GM18861 (cell line): ENCODE measurements at regions not wholly inside any gene's neighbourhood (a gene's known extent, or its start where the extent isn't known, plus 50 kb on each side); places are given as distances from the start of the nearest gene placed in this dataset.

Experiments used
- ATAC-seq: cut with Tn5 transposase; IDR thresholded peaks from one replicate; pipeline ENCODE4 v1.9.1; 2021; ENCODE audit not compliant: unreplicated experiment

GRCh38 chr12:28876196-28876798 is 272.8 kb upstream of the FAR2 start:
- ATAC-seq = no peak

DNA sequence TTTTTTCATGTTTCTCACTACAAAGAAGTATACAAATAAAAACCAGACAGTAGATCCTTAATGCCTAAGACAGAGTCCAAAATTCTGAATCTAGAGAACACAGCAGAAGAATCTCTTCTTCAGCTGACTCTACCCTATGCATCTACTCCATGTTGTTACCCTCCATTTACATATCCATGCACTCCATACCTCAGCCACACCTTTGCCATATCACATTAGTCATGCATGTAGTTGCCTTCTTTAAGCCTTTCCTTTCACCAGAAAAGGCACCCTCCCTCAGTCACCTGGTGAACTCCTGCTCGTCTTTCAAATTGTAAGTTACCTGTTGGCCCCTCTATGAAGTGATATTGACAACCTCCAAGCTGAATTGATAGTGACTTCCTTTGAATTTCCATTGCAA is 271.2 kb upstream of the FAR2 start:
- no peak for ATAC-seq

- no peak for ATAC-seq
These were observed 270.4 kb upstream of the FAR2 start for GRCh38 chr12:28878629-28879028.

GRCh38 chr12:28879379-28879778 is 269.7 kb upstream of the FAR2 start:
- ATAC-seq = peak; percentile 75

- ATAC-seq = no peak
These were observed 266.6 kb upstream of the FAR2 start for GRCh38 chr12:28882444-28882843.

GRCh38 chr12:28883406-28883997 is 265.6 kb upstream of the FAR2 start:
- no peak for ATAC-seq

DNA sequence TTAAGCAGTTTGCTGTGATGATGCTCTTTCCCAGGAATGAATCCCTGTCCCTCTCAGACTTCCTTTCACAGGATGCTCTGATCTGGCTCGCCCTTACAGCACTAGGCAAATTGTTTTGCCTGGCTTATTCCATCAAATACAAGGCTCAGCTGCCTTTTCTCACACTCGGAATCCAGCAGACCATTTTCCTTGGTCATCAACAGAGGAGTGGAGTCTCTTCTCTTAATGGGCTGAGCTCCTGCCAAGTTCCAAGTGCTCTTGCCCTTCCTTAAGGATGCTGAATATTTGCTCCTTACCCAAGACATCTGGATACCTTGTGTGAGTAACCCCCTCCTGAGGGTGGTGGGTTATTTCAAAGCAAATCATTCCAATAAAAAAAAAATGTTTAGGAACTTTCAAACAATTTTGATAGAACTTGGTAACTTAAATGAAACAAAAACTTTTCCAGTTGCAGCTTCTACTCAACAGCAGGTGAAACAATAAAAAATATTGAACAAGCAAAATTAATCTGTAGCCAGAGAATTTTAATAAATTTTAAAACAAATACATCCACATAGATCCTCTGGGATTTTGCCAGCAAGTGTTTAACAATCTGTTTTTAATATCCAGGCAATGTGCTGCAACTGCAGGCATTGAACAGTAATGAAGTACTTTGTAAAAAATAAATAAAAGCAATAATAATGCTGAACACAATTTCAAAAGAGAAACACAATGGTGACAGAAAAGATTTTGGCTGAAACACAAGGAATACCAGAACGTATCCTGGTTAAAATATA is 264.0 kb upstream of the FAR2 start:
- no peak for ATAC-seq

DNA sequence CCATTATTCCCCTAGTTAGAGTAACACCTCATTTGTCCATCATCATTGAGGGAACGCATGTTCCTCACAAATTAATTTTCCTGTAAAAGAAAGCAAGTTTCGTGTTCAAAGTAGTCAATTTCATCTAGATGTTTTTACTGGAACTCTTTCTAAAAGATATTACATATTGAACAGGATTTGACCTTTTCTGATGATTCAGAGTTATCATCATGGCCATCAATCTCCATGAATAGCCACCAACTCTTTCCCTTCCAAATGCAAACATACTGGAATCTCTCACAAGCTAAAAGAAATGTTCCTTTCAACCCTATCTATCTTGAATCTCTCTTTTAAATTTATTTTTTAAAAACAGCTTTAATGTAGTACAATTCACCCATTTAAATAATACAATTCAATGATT is 263.1 kb upstream of the FAR2 start:
- ATAC-seq = no peak

GRCh38 chr12:28887461-28887990 is 261.6 kb upstream of the FAR2 start:
- no peak for ATAC-seq

DNA sequence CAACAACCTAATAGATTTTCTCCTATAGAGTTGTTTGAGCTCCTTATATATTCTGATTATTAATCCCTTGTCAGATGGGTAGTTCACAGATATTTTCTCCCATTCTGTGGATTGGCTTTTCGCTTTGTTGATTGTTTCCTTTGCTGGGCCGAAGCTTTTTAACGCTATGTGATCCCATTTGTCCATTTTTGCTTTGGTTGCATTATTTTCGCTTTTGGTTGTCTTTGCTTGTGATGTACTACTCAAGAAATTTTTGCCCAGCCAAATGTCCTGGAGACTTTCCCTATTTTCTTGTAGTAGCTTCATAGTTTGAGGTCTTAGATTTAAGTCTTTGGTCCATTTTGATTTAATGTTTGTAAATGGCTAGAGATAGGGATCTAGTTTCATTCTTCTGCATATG is 258.4 kb upstream of the FAR2 start:
- ATAC-seq = no peak

GRCh38 chr12:28891126-28891525 is 258.0 kb upstream of the FAR2 start:
- no peak for ATAC-seq

DNA sequence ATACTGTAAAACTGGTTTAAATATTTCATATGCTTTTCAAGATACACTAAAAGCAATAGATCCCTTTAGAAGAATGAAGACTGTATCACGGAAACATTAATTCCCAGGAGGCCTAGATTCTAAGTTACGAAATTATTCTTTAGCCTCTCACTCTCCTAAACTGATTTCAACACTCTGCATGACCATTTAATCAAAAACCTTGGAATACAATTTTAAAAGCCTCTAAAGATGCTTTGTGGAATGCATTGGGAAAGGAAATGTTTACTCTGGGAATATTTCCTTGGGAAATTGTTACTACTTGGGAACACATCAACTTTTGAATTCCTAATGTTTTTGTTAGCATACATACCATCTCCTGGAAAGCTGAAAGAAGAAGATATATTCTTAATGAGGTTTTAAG is 255.7 kb upstream of the FAR2 start:
- ATAC-seq = no peak

DNA sequence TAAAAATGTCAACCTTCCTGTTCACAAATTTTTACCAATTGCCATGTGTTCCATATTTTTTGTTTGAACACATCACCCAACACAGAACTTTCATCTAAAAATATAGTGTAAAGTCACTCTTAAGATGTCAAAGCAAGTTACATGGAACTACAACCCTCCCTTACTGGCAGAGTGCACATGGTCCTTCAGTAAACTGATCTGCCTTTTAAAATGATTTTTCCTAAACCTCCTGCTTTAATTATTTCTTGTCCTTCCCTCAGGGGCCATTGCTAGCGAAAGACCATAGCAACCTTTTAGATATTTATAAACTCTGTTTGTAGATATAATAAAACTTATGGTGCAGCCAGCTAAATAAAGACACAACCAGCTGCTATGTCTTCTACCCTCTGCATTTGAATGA is 255.2 kb upstream of the FAR2 start:
- ATAC-seq = no peak

DNA sequence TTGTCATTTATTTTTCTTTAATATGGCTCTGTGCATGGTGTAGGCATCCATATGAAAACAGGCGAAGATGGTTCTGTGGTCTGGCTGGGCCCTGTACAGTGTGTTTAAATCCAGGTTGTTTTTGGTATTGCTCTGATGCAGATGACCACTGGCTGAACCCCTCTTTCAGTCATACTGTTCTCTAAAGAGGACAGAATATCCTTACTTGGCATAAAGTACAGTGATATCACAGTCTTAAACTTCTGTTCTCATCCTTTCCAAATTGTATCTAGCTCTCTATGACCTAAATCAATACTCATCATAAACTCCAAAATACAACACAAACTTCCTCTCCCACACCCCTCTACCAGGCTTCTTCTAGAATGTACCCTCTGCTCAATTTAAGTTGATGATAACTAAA is 252.7 kb upstream of the FAR2 start:
- no peak for ATAC-seq

DNA sequence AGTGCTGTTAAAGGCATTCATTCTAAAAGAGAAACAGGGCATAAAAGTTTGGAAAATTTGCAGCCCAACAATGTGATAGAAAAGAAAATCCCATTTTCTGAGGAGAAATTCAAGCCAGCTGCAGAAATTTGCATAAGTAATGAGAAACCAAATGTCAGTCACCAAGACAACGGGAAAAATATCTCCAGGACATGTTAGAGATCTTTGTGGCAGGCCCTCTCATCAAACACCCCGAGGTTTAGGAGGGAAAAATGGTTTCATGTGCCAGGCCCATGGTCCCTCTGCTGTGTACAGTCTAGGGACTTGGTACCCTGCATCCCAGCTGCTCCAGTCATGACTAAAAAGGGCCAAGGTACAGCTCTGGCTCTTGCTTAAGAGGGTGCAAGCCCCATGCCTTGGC is 251.0 kb upstream of the FAR2 start:
- ATAC-seq = no peak

DNA sequence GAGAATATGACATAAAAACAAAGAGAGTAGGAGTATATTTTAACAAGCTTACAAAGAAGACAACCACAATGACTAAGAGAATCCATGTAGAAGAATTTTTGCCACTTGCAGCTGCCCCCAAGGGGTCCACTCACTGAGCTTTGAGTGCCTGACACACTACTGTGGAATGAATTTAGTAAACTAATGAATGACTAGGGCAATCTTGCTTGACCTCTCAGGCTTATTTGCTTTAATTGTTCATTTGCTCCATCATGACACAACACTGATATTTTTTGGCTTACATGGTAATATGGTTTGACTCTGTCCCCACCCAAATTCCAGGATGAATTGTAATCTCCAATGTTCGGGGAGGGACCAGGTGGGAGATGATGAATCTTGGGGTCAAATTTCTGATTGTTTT is 249.1 kb upstream of the FAR2 start:
- no peak for ATAC-seq

GRCh38 chr12:28905220-28905955 is 243.7 kb upstream of the FAR2 start:
- ATAC-seq = no peak

- ATAC-seq = no peak
These were observed 240.4 kb upstream of the FAR2 start for GRCh38 chr12:28908646-28909045.

DNA sequence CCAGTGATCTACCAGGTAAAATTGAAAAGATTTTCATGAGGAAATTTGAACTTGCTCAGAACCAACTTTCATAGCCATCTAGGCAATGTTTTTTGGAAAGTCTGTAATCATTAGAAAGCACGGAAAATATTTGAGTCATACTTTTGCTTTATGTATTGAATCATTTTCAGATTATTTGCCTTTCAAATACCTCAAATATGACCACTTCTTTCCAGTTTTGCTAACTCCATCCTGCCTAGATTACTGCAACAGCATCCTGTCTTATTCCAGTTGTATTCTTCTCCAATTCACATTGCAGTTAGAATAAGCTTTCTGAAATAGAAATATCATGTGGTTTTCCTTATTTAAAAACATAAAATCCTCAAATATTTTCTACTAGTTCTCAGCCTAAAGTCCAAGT is 239.8 kb upstream of the FAR2 start:
- no peak for ATAC-seq

DNA sequence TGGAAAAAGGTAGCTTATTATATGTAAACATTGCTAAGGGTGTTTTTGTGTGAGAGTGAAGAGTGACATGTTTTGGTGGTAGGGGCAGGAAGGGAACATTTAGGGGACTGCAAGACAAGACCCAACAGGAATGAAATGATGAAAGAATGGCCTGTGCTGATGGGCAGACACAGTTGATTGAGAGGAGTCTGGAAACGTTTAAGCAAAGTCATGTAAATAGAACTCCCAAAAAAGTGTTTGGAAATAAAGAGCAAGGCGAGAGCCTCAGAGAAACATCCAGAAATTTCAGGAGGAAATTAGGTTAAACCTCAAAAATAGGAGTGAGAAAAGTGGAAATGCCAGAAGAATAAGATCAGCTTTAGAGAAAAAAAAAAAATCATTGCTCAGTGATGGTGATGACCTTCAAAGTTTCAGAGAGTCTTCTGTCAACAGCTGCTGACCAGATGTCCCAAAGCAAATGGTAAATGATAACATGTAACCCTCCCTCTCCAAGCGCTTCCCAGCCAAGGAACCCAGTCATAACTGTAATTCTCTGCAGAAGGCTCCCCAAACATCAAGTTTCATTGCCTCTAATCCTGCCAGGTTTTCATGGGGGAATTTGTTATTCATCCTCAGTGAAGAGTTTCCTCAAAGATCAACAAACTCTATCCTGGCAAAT is 223.2 kb upstream of the FAR2 start:
- no peak for ATAC-seq

GRCh38 chr12:28930704-28931103 is 218.4 kb upstream of the FAR2 start:
- ATAC-seq = no peak
